Activated CD4-positive, CD25-positive, alpha-beta regulatory T cell (primary cell): ENCODE measurements at regions not wholly inside any gene's neighbourhood (a gene's known extent, or its start where the extent isn't known, plus 50 kb on each side); places are given as distances from the start of the nearest gene placed in this dataset.

Source experiments
- DNase-seq, 4 experiments: peaks; one replicate each; lab custom pipeline; 2025; lab: John Stamatoyannopoulos, UW

GRCh38 chr10:7478727-7479457 is 68.1 kb upstream of the SFMBT2 start:
- DNase-seq, result no peak

- DNase-seq, result no peak
These were observed 66.9 kb upstream of the SFMBT2 start for GRCh38 chr10:7477538-7478334.

- DNase-seq, result no peak
These were observed 65.1 kb upstream of the SFMBT2 start for GRCh38 chr10:7475939-7476338.

- no peak for DNase-seq
These were observed 64.4 kb upstream of the SFMBT2 start for GRCh38 chr10:7475046-7475911.

GRCh38 chr10:7474388-7474787 is 63.6 kb upstream of the SFMBT2 start:
- DNase-seq, result no peak

- no peak for DNase-seq
These were observed 62.6 kb upstream of the SFMBT2 start for GRCh38 chr10:7473474-7473873.

- no peak for DNase-seq
These were observed 61.0 kb upstream of the SFMBT2 start for GRCh38 chr10:7471720-7472367.

DNA sequence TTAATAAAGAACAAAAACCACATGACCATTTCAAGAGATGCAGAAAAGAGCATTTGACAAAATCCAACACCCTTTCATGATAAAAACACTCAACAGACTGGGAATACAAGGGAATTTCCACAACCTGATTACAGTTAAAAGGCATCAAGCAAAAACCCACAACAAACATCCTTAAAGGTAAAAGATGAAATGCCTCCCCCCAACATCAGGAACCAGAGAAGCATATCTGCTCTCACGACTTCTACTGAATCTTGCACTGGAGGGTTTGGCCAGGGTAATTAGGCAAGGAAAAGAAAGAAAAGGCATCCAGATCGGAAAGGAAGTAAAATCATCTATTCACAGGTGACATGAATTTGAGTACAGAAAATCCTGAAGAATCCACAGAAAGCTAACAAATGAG is 59.5 kb upstream of the SFMBT2 start:
- DNase-seq, result no peak

- DNase-seq, result no peak
These were observed 56.3 kb upstream of the SFMBT2 start for GRCh38 chr10:7467031-7467667.

DNA sequence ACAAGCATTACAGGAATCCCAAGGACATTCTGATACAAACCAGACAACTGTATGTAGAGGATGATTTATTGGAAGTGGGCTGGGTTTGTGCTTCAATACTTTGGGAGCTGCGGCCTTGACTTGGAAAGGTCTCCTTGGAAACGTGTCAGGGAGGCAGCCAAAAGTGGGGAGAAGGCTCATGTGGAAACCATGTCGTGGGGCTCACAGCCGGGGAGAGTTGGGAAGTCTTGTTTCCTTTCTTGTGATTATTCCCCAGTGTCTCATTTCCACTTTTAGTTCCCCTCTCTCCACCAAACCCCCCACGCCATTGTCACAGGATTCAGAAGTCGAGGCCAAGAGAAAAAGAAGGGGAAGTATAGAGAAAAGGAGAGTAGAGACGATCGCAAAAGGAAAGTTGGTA is 53.9 kb upstream of the SFMBT2 start:
- DNase-seq, result no peak
